Mucosa of rectum (tissue), 2 donors: ENCODE measurements at regions not wholly inside any gene's neighbourhood (a gene's known extent, or its start where the extent isn't known, plus 50 kb on each side); places are given as distances from the start of the nearest gene placed in this dataset.
"Not testable (repeated sequence)": the region's sequence is repeated elsewhere in the genome, so short reads cannot be mapped to it uniquely, and the experiment has no call there.

Experiments
- H3K27ac ChIP-seq, 2 donors: one replicate each; pipeline ENCODE4 v1.7.0; 2013; ENCODE audit warnings: inconsistent platforms in 2 of 2, low read depth in 2 of 2, low read length in 2 of 2
- H3K27me3 ChIP-seq, 2 donors: one replicate each; pipeline ENCODE4 v1.7.0; 2013; ENCODE audit warnings: low read length in 2 of 2; ENCODE audit not compliant: control insufficient read depth in 2 of 2, insufficient read depth in 2 of 2
- H3K36me3 ChIP-seq, 2 donors: one replicate each; pipeline ENCODE4 v1.7.0; 2013; ENCODE audit warnings: low read length in 2 of 2; ENCODE audit not compliant: control insufficient read depth in 2 of 2, insufficient read depth in 2 of 2
- H3K4me1 ChIP-seq, 2 donors: one replicate each; pipeline ENCODE4 v1.7.0; 2013; ENCODE audit warnings: low read length in 2 of 2, mild to moderate bottlenecking in 1 of 2; ENCODE audit not compliant: control insufficient read depth in 2 of 2, insufficient read depth in 2 of 2
- H3K4me3 ChIP-seq, 2 donors: one replicate each; pipeline ENCODE4 v1.7.0; 2013; ENCODE audit warnings: low read length in 2 of 2
- H3K9ac ChIP-seq, 2 donors: one replicate each; pipeline ENCODE4 v1.7.0; 2013; ENCODE audit warnings: low read length in 2 of 2, low read depth in 1 of 2, mild to moderate bottlenecking in 1 of 2
- H3K9me3 ChIP-seq, 2 donors: one replicate each; pipeline ENCODE4 v1.7.0; 2013; ENCODE audit warnings: low read length in 2 of 2; ENCODE audit not compliant: control insufficient read depth in 2 of 2
- donor health status: healthy.
- donor health status: Normal muscosa, but diverticular disease.

GRCh38 chr7:4507886-4508285 is 174.2 kb upstream of the FOXK1 start:
- H3K9ac ChIP-seq, H3K27ac ChIP-seq, H3K36me3 ChIP-seq, H3K4me1 ChIP-seq, H3K9me3 ChIP-seq, H3K27me3 ChIP-seq, H3K4me3 ChIP-seq: not testable (repeated sequence)

- Histone ChIP-seq H3K4me3 (no peak overlapping the region), H3K9ac (no peak overlapping the region), H3K9me3 (peaks cover 0 to 3% of the 10 kb centered on the region in 2 donors), H3K36me3 (no peaks in the 10 kb centered on the region), H3K27ac (no peak overlapping the region), H3K27me3 (no peaks in the 10 kb centered on the region), H3K4me1 (no peaks in the 10 kb centered on the region)
Measured at GRCh38 chr7:4513450-4513849, 168.6 kb upstream of the FOXK1 start.

- H3K36me3 ChIP-seq = no peaks in the 10 kb centered on the region
- no peak overlapping the region for H3K4me3 ChIP-seq
- no peak overlapping the region for H3K27ac ChIP-seq
- no peaks in the 10 kb centered on the region for H3K9me3 ChIP-seq
- H3K27me3 ChIP-seq = no peaks in the 10 kb centered on the region
- H3K4me1 ChIP-seq = no peaks in the 10 kb centered on the region
- H3K9ac ChIP-seq = no peak overlapping the region
Measured at GRCh38 chr7:4519819-4520520, 162.1 kb upstream of the FOXK1 start.

- Histone ChIP-seq H3K9me3 (no peaks in the 10 kb centered on the region), H3K4me3 (no peak overlapping the region), H3K4me1 (no peaks in the 10 kb centered on the region), H3K9ac (no peak overlapping the region), H3K27me3 (no peaks in the 10 kb centered on the region), H3K36me3 (no peaks in the 10 kb centered on the region), H3K27ac (no peak overlapping the region)
Measured at GRCh38 chr7:4523219-4523618, 158.9 kb upstream of the FOXK1 start.

GRCh38 chr7:4523873-4524272 is 158.2 kb upstream of the FOXK1 start:
- H3K36me3 ChIP-seq = no peaks in the 10 kb centered on the region
- H3K9me3 ChIP-seq = no peaks in the 10 kb centered on the region
- no peak overlapping the region for H3K9ac ChIP-seq
- no peak overlapping the region for H3K4me3 ChIP-seq
- no peaks in the 10 kb centered on the region for H3K27me3 ChIP-seq
- no peaks in the 10 kb centered on the region for H3K4me1 ChIP-seq
- H3K27ac ChIP-seq = no peak overlapping the region

- Histone ChIP-seq H3K4me1 (no peaks in the 10 kb centered on the region), H3K9ac (no peak overlapping the region), H3K27ac (no peak overlapping the region), H3K9me3 (no peaks in the 10 kb centered on the region), H3K27me3 (no peaks in the 10 kb centered on the region), H3K4me3 (no peak overlapping the region), H3K36me3 (no peaks in the 10 kb centered on the region)
Measured at GRCh38 chr7:4525884-4526283, 156.2 kb upstream of the FOXK1 start.

GRCh38 chr7:4527988-4528636 is 154.0 kb upstream of the FOXK1 start:
- Histone ChIP-seq H3K27me3 (no peaks in the 10 kb centered on the region), H3K4me3 (no peak overlapping the region), H3K9ac (no peak overlapping the region), H3K27ac (no peak overlapping the region), H3K36me3 (no peaks in the 10 kb centered on the region), H3K4me1 (no peaks in the 10 kb centered on the region), H3K9me3 (no peaks in the 10 kb centered on the region)

- Histone ChIP-seq H3K4me3 (no peak overlapping the region), H3K36me3 (no peaks in the 10 kb centered on the region), H3K27me3 (peaks cover 0 to 2% of the 10 kb centered on the region in 2 donors), H3K9ac (no peak overlapping the region), H3K27ac (no peak overlapping the region), H3K9me3 (no peaks in the 10 kb centered on the region), H3K4me1 (no peaks in the 10 kb centered on the region)
Measured at GRCh38 chr7:4531236-4531635, 150.9 kb upstream of the FOXK1 start.

- not testable (repeated sequence) for H3K27me3 ChIP-seq, H3K27ac ChIP-seq, H3K4me3 ChIP-seq, H3K9ac ChIP-seq, H3K4me1 ChIP-seq, H3K36me3 ChIP-seq, H3K9me3 ChIP-seq
Measured at GRCh38 chr7:4533339-4533738, 148.8 kb upstream of the FOXK1 start.

GRCh38 chr7:4549681-4550080 is 132.4 kb upstream of the FOXK1 start:
- Histone ChIP-seq H3K9ac (no peak overlapping the region), H3K4me1 (no peaks in the 10 kb centered on the region), H3K27ac (no peak overlapping the region), H3K27me3 (no peaks in the 10 kb centered on the region), H3K36me3 (no peaks in the 10 kb centered on the region), H3K4me3 (no peak overlapping the region), H3K9me3 (no peaks in the 10 kb centered on the region)
